Progenitor cell of endocrine pancreas (in vitro differentiated cells): ENCODE measurements at regions not wholly inside any gene's neighbourhood (a gene's known extent, or its start where the extent isn't known, plus 50 kb on each side); places are given as distances from the start of the nearest gene placed in this dataset.

Experiments
- DNase-seq: peaks from one replicate; pipeline ENCODE4 v3.0.0; 2021; ENCODE audit warnings: low spot score; ENCODE audit not compliant: unreplicated experiment
- H3K27ac Mint-ChIP-seq: 2 replicates; pipeline ENCODE4 v1.8.0; 2021; ENCODE audit warnings: mild to moderate bottlenecking, moderate library complexity, mixed read lengths
- H3K27me3 Mint-ChIP-seq: 2 replicates; pipeline ENCODE4 v1.8.0; 2021; ENCODE audit warnings: mixed read lengths
- H3K36me3 Mint-ChIP-seq: 2 replicates; pipeline ENCODE4 v1.8.0; 2022; ENCODE audit warnings: mixed read lengths; ENCODE audit not compliant: insufficient read depth
- H3K4me1 Mint-ChIP-seq: 2 replicates; pipeline ENCODE4 v1.8.0; 2021; ENCODE audit warnings: low read depth, mixed read lengths
- H3K4me3 Mint-ChIP-seq: 2 replicates; pipeline ENCODE4 v1.8.0; 2021; ENCODE audit warnings: low read depth, mild to moderate bottlenecking, moderate library complexity, mixed read lengths
- H3K9me3 Mint-ChIP-seq: 2 replicates; pipeline ENCODE4 v1.8.0; 2021; ENCODE audit warnings: low read depth, mixed read lengths
- CTCF ChIP-seq: fragments of 200-600 bp; sonication (generic); IDR thresholded peaks from one replicate; pipeline ENCODE4 v1.5.0; 2021; ENCODE audit warnings: antibody characterized with exemption, mild to moderate bottlenecking; ENCODE audit not compliant: unreplicated experiment

GRCh38 chr2:42868874-42869273 is 76.5 kb upstream of the HAAO start:
- Mint-ChIP-seq H3K4me1 (no peaks in the 10 kb centered on the region), H3K36me3 (peaks cover 5% of the 10 kb centered on the region), H3K4me3 (no peak overlapping the region), H3K27me3 (no peaks in the 10 kb centered on the region), H3K9me3 (peaks cover 11% of the 10 kb centered on the region), H3K27ac (no peak overlapping the region)
- DNase-seq = no peak
- TF ChIP-seq CTCF = no peak

GRCh38 chr2:42868096-42868495 is 75.7 kb upstream of the HAAO start:
- H3K27ac Mint-ChIP-seq = no peak overlapping the region
- no peaks in the 10 kb centered on the region for H3K4me1 Mint-ChIP-seq
- peaks cover 11% of the 10 kb centered on the region for H3K9me3 Mint-ChIP-seq
- no peaks in the 10 kb centered on the region for H3K27me3 Mint-ChIP-seq
- no peak for DNase-seq
- peaks cover 5% of the 10 kb centered on the region for H3K36me3 Mint-ChIP-seq
- no peak overlapping the region for H3K4me3 Mint-ChIP-seq
- TF ChIP-seq CTCF = no peak

GRCh38 chr2:42867093-42868065 is 75.0 kb upstream of the HAAO start:
- Mint-ChIP-seq H3K9me3 (peaks cover 11% of the 10 kb centered on the region), H3K27ac (no peak overlapping the region), H3K4me1 (no peaks in the 10 kb centered on the region), H3K27me3 (no peaks in the 10 kb centered on the region), H3K4me3 (no peak overlapping the region), H3K36me3 (peaks cover 5% of the 10 kb centered on the region)
- no peak for TF ChIP-seq CTCF
- DNase-seq = no peak

- no peaks in the 10 kb centered on the region for H3K4me1 Mint-ChIP-seq
Measured at GRCh38 chr2:42865884-42866881, 73.8 kb upstream of the HAAO start.

More at GRCh38 chr2:42865884-42866881, 73.8 kb upstream of the HAAO start:
- DNase-seq = no peak
- Mint-ChIP-seq H3K4me3 (no peak overlapping the region), H3K27me3 (no peaks in the 10 kb centered on the region), H3K27ac (peak overlapping the region; percentile 49), H3K9me3 (peaks cover 11% of the 10 kb centered on the region), H3K36me3 (peaks cover 5% of the 10 kb centered on the region)
- TF ChIP-seq CTCF = no peak
